ENCODE measurements at regions not wholly inside any gene's neighbourhood (a gene's known extent, or its start where the extent isn't known, plus 50 kb on each side); places are given as distances from the start of the nearest gene placed in this dataset.

- TF ChIP-seq CTCF (IDR thresholded peaks at IDR 0.05), result no peak
- no peak for TF ChIP-seq POLR2A (IDR thresholded peaks at IDR 0.05)
These were observed 334.0 kb downstream of the ZNF33B start for GRCh38 chr10:42304341-42304740.

Data from right lobe of liver (tissue), 4 donors.